ENCODE measurements at regions not wholly inside any gene's neighbourhood (a gene's known extent, or its start where the extent isn't known, plus 50 kb on each side); places are given as distances from the start of the nearest gene placed in this dataset.

GRCh38 chr2:128796321-128796720, 477.7 kb upstream of the HS6ST1 start:
- TF ChIP-seq EP300 (IDR thresholded peaks at IDR 0.05) (no peak), CTCF (IDR thresholded peaks at IDR 0.05) (no peak), POLR2AphosphoS5 (IDR thresholded peaks at IDR 0.05) (no peak), POLR2A (IDR thresholded peaks at IDR 0.05) (no peak)

Measured in gastroesophageal sphincter (tissue), 3 donors.